Thoracic aorta (tissue), 2 donors: ENCODE measurements at regions not wholly inside any gene's neighbourhood (a gene's known extent, or its start where the extent isn't known, plus 50 kb on each side); places are given as distances from the start of the nearest gene placed in this dataset.

Experiments used
- ATAC-seq: fragments of 150-250 bp; one replicate; pipeline ENCODE4 v1.8.0; 2017; ENCODE audit warnings: low read depth; ENCODE audit not compliant: insufficient number of reproducible peaks, low FRiP score
- DNase-seq: peaks from one replicate; pipeline ENCODE4 v3.0.0-alpha.2; 2020; ENCODE audit warnings: low spot score
- H3K27ac ChIP-seq, 2 donors: fragments of 200-600 bp; sonication (generic); 1 replicate in 1 of 2; 2 replicates in 1 of 2; pipeline ENCODE4 v1.5.1; 2016; ENCODE audit warnings: mild to moderate bottlenecking in 2 of 2, moderate library complexity in 2 of 2
- H3K27me3 ChIP-seq: fragments of 200-600 bp; sonication (generic); replicated peaks from 2 replicates; pipeline ENCODE4 v1.6.0; 2016; ENCODE audit warnings: mild to moderate bottlenecking; ENCODE audit not compliant: insufficient read depth
- H3K36me3 ChIP-seq: fragments of 200-600 bp; sonication (generic); one replicate; pipeline ENCODE4 v1.5.1; 2016
- H3K4me1 ChIP-seq, 2 donors: fragments of 200-600 bp; sonication (generic); 1 replicate in 1 of 2; 2 replicates in 1 of 2; pipeline versions ENCODE4 v1.5.1 to v1.6.0; 2016; ENCODE audit warnings: low read depth in 2 of 2, mild to moderate bottlenecking in 1 of 2; ENCODE audit not compliant: control insufficient read depth in 1 of 2
- H3K4me3 ChIP-seq: fragments of 200-600 bp; sonication (generic); 2 replicates; pipeline ENCODE4 v1.5.1; 2016; ENCODE audit warnings: mild to moderate bottlenecking
- H3K9me3 ChIP-seq: fragments of 200-600 bp; sonication (generic); 2 replicates; pipeline ENCODE4 v1.5.1; 2016
- CTCF ChIP-seq: fragments of 200-600 bp; sonication (generic); IDR thresholded peaks from one replicate; pipeline ENCODE4 v1.5.1; 2019; ENCODE audit warnings: antibody characterized with exemption

- DNase-seq (no peak), ATAC-seq (no peak)
- Histone ChIP-seq H3K27ac (no peak overlapping the region), H3K27me3 (no peaks in the 10 kb centered on the region), H3K4me1 (no peaks in the 10 kb centered on the region), H3K36me3 (no peaks in the 10 kb centered on the region), H3K4me3 (no peak overlapping the region), H3K9me3 (no peaks in the 10 kb centered on the region)
- no peak for TF ChIP-seq CTCF
Measured at GRCh38 chr5:164433106-164433870, 927.9 kb downstream of the MAT2B start.

- no peaks in the 10 kb centered on the region for H3K4me1 ChIP-seq
- DNase-seq (no peak), ATAC-seq (no peak)
- no peak for TF ChIP-seq CTCF
- no peaks in the 10 kb centered on the region for H3K9me3 ChIP-seq
- H3K4me3 ChIP-seq: no peak overlapping the region
- H3K36me3 ChIP-seq: no peaks in the 10 kb centered on the region
- no peaks in the 10 kb centered on the region for H3K27me3 ChIP-seq
- no peak overlapping the region for H3K27ac ChIP-seq
Measured at GRCh38 chr5:164435576-164435975, 930.2 kb downstream of the MAT2B start.

GRCh38 chr5:164439799-164440198 is 934.4 kb downstream of the MAT2B start:
- Histone ChIP-seq H3K4me1 (no peaks in the 10 kb centered on the region), H3K4me3 (no peak overlapping the region), H3K27me3 (no peaks in the 10 kb centered on the region), H3K36me3 (no peaks in the 10 kb centered on the region), H3K9me3 (no peaks in the 10 kb centered on the region), H3K27ac (no peak overlapping the region)
- no peak for TF ChIP-seq CTCF
- DNase-seq (no peak), ATAC-seq (no peak)

GRCh38 chr5:164449460-164449859 is 944.0 kb downstream of the MAT2B start:
- Histone ChIP-seq H3K4me3 (no peak overlapping the region), H3K27me3 (no peaks in the 10 kb centered on the region), H3K27ac (no peak overlapping the region), H3K9me3 (no peaks in the 10 kb centered on the region), H3K4me1 (no peaks in the 10 kb centered on the region), H3K36me3 (no peaks in the 10 kb centered on the region)
- ATAC-seq: no peak
- no peak for DNase-seq
- TF ChIP-seq CTCF: no peak

- no peak for DNase-seq
- H3K36me3 ChIP-seq: no peaks in the 10 kb centered on the region
- H3K27ac ChIP-seq: no peak overlapping the region
- no peaks in the 10 kb centered on the region for H3K27me3 ChIP-seq
- TF ChIP-seq CTCF: no peak
- no peak overlapping the region for H3K4me3 ChIP-seq
- no peaks in the 10 kb centered on the region for H3K4me1 ChIP-seq
- ATAC-seq: no peak
- no peaks in the 10 kb centered on the region for H3K9me3 ChIP-seq
Measured at GRCh38 chr5:164466033-164466432, 960.6 kb downstream of the MAT2B start.
